Prostate gland (tissue), 2 donors: ENCODE measurements at regions not wholly inside any gene's neighbourhood (a gene's known extent, or its start where the extent isn't known, plus 50 kb on each side); places are given as distances from the start of the nearest gene placed in this dataset.

Source experiments
- POLR2A ChIP-seq: fragments of 450-650 bp; IDR thresholded peaks from one replicate; pipeline ENCODE4 v1.6.1; 2016; ENCODE audit warnings: antibody characterized with exemption, mild to moderate bottlenecking
- TF ChIP-seq, protein P1 (sequence below), 4 experiments: fragments of 200-600 bp in 2 of 4; fragments of 450-650 bp in 2 of 4; sonication (generic) in 2 of 4; IDR thresholded peaks; 1 replicate in 3 of 4; 2 replicates in 1 of 4; pipeline ENCODE4 v1.5.1; 2016 to 2019; ENCODE audit warnings: antibody characterized with exemption in 4 of 4, mild to moderate bottlenecking in 2 of 4, moderate library complexity in 2 of 4

GRCh38 chr1:194167956-194168640 lies 981.7 kb upstream of the B3GALT2 start:
- TF ChIP-seq, protein P1, sequence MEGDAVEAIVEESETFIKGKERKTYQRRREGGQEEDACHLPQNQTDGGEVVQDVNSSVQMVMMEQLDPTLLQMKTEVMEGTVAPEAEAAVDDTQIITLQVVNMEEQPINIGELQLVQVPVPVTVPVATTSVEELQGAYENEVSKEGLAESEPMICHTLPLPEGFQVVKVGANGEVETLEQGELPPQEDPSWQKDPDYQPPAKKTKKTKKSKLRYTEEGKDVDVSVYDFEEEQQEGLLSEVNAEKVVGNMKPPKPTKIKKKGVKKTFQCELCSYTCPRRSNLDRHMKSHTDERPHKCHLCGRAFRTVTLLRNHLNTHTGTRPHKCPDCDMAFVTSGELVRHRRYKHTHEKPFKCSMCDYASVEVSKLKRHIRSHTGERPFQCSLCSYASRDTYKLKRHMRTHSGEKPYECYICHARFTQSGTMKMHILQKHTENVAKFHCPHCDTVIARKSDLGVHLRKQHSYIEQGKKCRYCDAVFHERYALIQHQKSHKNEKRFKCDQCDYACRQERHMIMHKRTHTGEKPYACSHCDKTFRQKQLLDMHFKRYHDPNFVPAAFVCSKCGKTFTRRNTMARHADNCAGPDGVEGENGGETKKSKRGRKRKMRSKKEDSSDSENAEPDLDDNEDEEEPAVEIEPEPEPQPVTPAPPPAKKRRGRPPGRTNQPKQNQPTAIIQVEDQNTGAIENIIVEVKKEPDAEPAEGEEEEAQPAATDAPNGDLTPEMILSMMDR (IDR thresholded peaks at IDR 0.05) = no peak
- TF ChIP-seq POLR2A = no peak
